Lower leg skin (tissue), 3 donors: ENCODE measurements at regions not wholly inside any gene's neighbourhood (a gene's known extent, or its start where the extent isn't known, plus 50 kb on each side); places are given as distances from the start of the nearest gene placed in this dataset.

ENCODE experiments used
- POLR2A ChIP-seq, 2 donors: fragments of 450-650 bp; IDR thresholded peaks; one replicate each; pipeline ENCODE4 v1.6.1; 2016 to 2017; ENCODE audit warnings: antibody characterized with exemption in 2 of 2, mild to moderate bottlenecking in 1 of 2, moderate library complexity in 1 of 2
- TF ChIP-seq, protein P1 (sequence below), 3 donors: fragments of 450-650 bp; IDR thresholded peaks; one replicate each; pipeline ENCODE4 v1.5.1; 2016; ENCODE audit warnings: antibody characterized with exemption in 3 of 3, mild to moderate bottlenecking in 3 of 3, moderate library complexity in 2 of 3

- TF ChIP-seq POLR2A (IDR thresholded peaks at IDR 0.05), result no peak
- TF ChIP-seq, protein P1, sequence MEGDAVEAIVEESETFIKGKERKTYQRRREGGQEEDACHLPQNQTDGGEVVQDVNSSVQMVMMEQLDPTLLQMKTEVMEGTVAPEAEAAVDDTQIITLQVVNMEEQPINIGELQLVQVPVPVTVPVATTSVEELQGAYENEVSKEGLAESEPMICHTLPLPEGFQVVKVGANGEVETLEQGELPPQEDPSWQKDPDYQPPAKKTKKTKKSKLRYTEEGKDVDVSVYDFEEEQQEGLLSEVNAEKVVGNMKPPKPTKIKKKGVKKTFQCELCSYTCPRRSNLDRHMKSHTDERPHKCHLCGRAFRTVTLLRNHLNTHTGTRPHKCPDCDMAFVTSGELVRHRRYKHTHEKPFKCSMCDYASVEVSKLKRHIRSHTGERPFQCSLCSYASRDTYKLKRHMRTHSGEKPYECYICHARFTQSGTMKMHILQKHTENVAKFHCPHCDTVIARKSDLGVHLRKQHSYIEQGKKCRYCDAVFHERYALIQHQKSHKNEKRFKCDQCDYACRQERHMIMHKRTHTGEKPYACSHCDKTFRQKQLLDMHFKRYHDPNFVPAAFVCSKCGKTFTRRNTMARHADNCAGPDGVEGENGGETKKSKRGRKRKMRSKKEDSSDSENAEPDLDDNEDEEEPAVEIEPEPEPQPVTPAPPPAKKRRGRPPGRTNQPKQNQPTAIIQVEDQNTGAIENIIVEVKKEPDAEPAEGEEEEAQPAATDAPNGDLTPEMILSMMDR (IDR thresholded peaks at IDR 0.05), result no peak
These were observed 171.9 kb downstream of the FOXO1 start for GRCh38 chr13:40494513-40494912.
